GM12878 (cell line): ENCODE measurements at regions not wholly inside any gene's neighbourhood (a gene's known extent, or its start where the extent isn't known, plus 50 kb on each side); places are given as distances from the start of the nearest gene placed in this dataset.
A peak's percentile ranks its signal among the peaks of the same experiment; 100 is the strongest.

Source experiments
- EP300 ChIP-seq, 2 experiments: fragments of 150-350 bp in 1 of 2; IDR thresholded peaks; 2 replicates each; pipeline ENCODE4 v1.6.1; 2011 to 2012; ENCODE audit warnings: low read depth in 2 of 2, low read length in 2 of 2, borderline replicate concordance in 1 of 2, improper control_type of control experiment in 1 of 2, inconsistent platforms in 1 of 2; ENCODE audit not compliant: control insufficient read depth in 1 of 2
- ETV6 ChIP-seq, 2 experiments: fragments of 450-650 bp in 1 of 2; IDR thresholded peaks in 1 of 2; conservative IDR thresholded peaks in 1 of 2; 2 replicates each; pipeline ENCODE4 v1.6.1; 2014; ENCODE audit warnings: antibody characterized with exemption in 1 of 2, borderline replicate concordance in 1 of 2, low read depth in 1 of 2, mild to moderate bottlenecking in 1 of 2, moderate library complexity in 1 of 2
- HCFC1 ChIP-seq: fragments of 150-350 bp; IDR thresholded peaks from 2 replicates; pipeline ENCODE4 v1.6.1; 2014; ENCODE audit warnings: low read length
- HDGF ChIP-seq: fragments of 450-650 bp; IDR thresholded peaks from 2 replicates; pipeline ENCODE4 v1.6.1; 2016; ENCODE audit warnings: antibody characterized with exemption
- IKZF2 ChIP-seq, 2 experiments: fragments of 450-650 bp; IDR thresholded peaks; 2 replicates each; pipeline ENCODE4 v1.6.1; 2017; ENCODE audit warnings: mild to moderate bottlenecking in 2 of 2, moderate library complexity in 2 of 2
- KLF5 ChIP-seq: fragments of 450-650 bp; IDR thresholded peaks from 2 replicates; pipeline ENCODE4 v1.6.1; 2014; ENCODE audit warnings: mild to moderate bottlenecking; ENCODE audit not compliant: partially characterized antibody
- MTA2 ChIP-seq: fragments of 450-650 bp; IDR thresholded peaks from 2 replicates; pipeline ENCODE4 v1.6.1; 2016; ENCODE audit warnings: low read depth, mild to moderate bottlenecking, moderate library complexity
- MYB ChIP-seq: fragments of 150-350 bp; IDR thresholded peaks from 2 replicates; pipeline ENCODE4 v1.6.1; 2014; ENCODE audit warnings: mild to moderate bottlenecking, low read depth, low read length, borderline replicate concordance
- NFIC ChIP-seq: IDR thresholded peaks from 2 replicates; pipeline ENCODE4 v1.6.1; 2012; ENCODE audit warnings: low read depth, mild to moderate bottlenecking, inconsistent platforms, low read length, moderate library complexity
- NFXL1 ChIP-seq: fragments of 450-650 bp; IDR thresholded peaks from 2 replicates; pipeline ENCODE4 v1.6.1; 2017; ENCODE audit warnings: antibody characterized with exemption, mild to moderate bottlenecking, borderline replicate concordance
- NR2F1 ChIP-seq: fragments of 450-650 bp; conservative IDR thresholded peaks from 2 replicates; pipeline ENCODE4 v1.6.1; 2017; ENCODE audit warnings: mild to moderate bottlenecking
- PML ChIP-seq: IDR thresholded peaks from 2 replicates; pipeline ENCODE4 v1.6.1; 2012; ENCODE audit warnings: low read length, inconsistent platforms
- POU2F2 ChIP-seq: IDR thresholded peaks from 3 replicates; pipeline ENCODE4 v1.6.1; 2011; ENCODE audit warnings: low read depth, mild to moderate bottlenecking, low read length, borderline replicate concordance
- PRDM15 ChIP-seq: fragments of 450-650 bp; formaldehyde crosslinking; IDR thresholded peaks from 2 replicates; pipeline ENCODE4 v1.4.0; 2020; ENCODE audit warnings: mild to moderate bottlenecking, moderate library complexity
- RBBP5 ChIP-seq: fragments of 200-600 bp; sonication (generic); conservative IDR thresholded peaks from 2 replicates; pipeline ENCODE4 v1.6.1; 2016
- RELA ChIP-seq: fragments of 450-650 bp; IDR thresholded peaks from 2 replicates; pipeline ENCODE4 v1.8.0; 2014; ENCODE audit warnings: borderline replicate concordance; ENCODE audit not compliant: partially characterized antibody
- SMAD5 ChIP-seq: IDR thresholded peaks from 2 replicates; pipeline ENCODE4 v1.6.1; 2016; ENCODE audit warnings: antibody characterized with exemption, low read depth
- ZNF207 ChIP-seq: fragments of 450-650 bp; IDR thresholded peaks from 2 replicates; pipeline ENCODE4 v1.6.1; 2014; ENCODE audit warnings: antibody characterized with exemption, mild to moderate bottlenecking, borderline replicate concordance
- ZZZ3 ChIP-seq: IDR thresholded peaks from 2 replicates; pipeline ENCODE4 v1.6.1; 2011; ENCODE audit warnings: low read depth; ENCODE audit not compliant: control insufficient read depth, insufficient read length
- TF ChIP-seq, protein P1 (sequence below), 3 experiments: IDR thresholded peaks in 2 of 3; conservative IDR thresholded peaks in 1 of 3; 2 replicates each; pipeline ENCODE4 v1.5.1; 2011; ENCODE audit warnings: low read depth in 3 of 3, low read length in 3 of 3, mild to moderate bottlenecking in 3 of 3, control low read depth in 2 of 3, moderate library complexity in 2 of 3, inconsistent platforms in 1 of 3, mixed read lengths in 1 of 3; ENCODE audit not compliant: control insufficient read depth in 2 of 3, insufficient read depth in 1 of 3; ENCODE audit errors: extremely low read depth in 1 of 3
- TF ChIP-seq, protein P2 (sequence below): fragments of 450-650 bp; formaldehyde crosslinking; IDR thresholded peaks from 2 replicates; pipeline ENCODE4 v1.5.0; 2022; ENCODE audit warnings: mild to moderate bottlenecking, missing genetic modification characterization
- TF ChIP-seq, protein P3 (sequence below): fragments of 450-650 bp; IDR thresholded peaks from 2 replicates; pipeline ENCODE4 v1.6.1; 2017; ENCODE audit warnings: borderline replicate concordance

DNA sequence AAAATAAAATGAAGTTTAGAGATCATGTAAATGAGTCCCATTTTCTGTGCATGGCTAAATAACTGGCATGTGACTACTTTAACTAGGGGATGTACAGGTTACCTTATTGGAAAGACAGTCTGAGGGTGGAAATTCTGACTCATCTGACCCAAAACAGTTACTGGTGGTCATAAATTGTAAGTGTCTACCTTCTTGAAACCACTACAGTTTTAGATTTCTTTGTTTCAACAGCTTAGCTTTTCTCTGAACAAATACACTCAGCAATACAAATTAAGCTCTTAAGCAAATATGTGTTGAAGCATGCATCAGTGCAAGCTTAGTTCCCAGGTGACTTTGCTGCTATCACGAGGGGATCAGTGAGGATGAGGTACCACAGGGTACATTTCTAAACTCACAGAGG lies 60.7 kb upstream of the PGM2 start (continued):
- TF ChIP-seq NFXL1 (no peak), RELA (no peak), SMAD5 (no peak), NR2F1 (no peak), ZNF207 (no peak), PML (no peak), ETV6 (conservative IDR thresholded peaks at IDR 0.05 in 1 of 2, IDR thresholded peaks at IDR 0.05 in 1 of 2; ENCODE audit: borderline replicate concordance in 1 of 2, low read depth in 1 of 2) (no peak), PRDM15 (CRISPR knock-in tag) (no peak), IKZF2 (IDR thresholded peaks at IDR 0.05) (peak; percentile 26 to 44; a peak in 1 of 4 replicates), ZZZ3 (no peak), HCFC1 (no peak), RBBP5 (no peak), HDGF (no peak), POU2F2 (no peak), KLF5 (no peak), EP300 (IDR thresholded peaks at IDR 0.05; ENCODE audit: borderline replicate concordance in 1 of 2, control insufficient read depth in 1 of 2, low read depth in 2 of 2, low read length in 2 of 2) (peak; percentile 40 to 45; a peak in 1 of 4 replicates), MYB (no peak), MTA2 (peak; percentile 57; the same call in 1 of the 2 replicates), NFIC (peak; percentile 63)
- TF ChIP-seq, protein P1, sequence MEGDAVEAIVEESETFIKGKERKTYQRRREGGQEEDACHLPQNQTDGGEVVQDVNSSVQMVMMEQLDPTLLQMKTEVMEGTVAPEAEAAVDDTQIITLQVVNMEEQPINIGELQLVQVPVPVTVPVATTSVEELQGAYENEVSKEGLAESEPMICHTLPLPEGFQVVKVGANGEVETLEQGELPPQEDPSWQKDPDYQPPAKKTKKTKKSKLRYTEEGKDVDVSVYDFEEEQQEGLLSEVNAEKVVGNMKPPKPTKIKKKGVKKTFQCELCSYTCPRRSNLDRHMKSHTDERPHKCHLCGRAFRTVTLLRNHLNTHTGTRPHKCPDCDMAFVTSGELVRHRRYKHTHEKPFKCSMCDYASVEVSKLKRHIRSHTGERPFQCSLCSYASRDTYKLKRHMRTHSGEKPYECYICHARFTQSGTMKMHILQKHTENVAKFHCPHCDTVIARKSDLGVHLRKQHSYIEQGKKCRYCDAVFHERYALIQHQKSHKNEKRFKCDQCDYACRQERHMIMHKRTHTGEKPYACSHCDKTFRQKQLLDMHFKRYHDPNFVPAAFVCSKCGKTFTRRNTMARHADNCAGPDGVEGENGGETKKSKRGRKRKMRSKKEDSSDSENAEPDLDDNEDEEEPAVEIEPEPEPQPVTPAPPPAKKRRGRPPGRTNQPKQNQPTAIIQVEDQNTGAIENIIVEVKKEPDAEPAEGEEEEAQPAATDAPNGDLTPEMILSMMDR (IDR thresholded peaks at IDR 0.05 in 2 of 3, conservative IDR thresholded peaks at IDR 0.05 in 1 of 3; ENCODE audit: control insufficient read depth in 2 of 3, extremely low read depth in 1 of 3, insufficient read depth in 1 of 3, low read depth in 3 of 3, low read length in 3 of 3): no peak
- TF ChIP-seq, protein P2, sequence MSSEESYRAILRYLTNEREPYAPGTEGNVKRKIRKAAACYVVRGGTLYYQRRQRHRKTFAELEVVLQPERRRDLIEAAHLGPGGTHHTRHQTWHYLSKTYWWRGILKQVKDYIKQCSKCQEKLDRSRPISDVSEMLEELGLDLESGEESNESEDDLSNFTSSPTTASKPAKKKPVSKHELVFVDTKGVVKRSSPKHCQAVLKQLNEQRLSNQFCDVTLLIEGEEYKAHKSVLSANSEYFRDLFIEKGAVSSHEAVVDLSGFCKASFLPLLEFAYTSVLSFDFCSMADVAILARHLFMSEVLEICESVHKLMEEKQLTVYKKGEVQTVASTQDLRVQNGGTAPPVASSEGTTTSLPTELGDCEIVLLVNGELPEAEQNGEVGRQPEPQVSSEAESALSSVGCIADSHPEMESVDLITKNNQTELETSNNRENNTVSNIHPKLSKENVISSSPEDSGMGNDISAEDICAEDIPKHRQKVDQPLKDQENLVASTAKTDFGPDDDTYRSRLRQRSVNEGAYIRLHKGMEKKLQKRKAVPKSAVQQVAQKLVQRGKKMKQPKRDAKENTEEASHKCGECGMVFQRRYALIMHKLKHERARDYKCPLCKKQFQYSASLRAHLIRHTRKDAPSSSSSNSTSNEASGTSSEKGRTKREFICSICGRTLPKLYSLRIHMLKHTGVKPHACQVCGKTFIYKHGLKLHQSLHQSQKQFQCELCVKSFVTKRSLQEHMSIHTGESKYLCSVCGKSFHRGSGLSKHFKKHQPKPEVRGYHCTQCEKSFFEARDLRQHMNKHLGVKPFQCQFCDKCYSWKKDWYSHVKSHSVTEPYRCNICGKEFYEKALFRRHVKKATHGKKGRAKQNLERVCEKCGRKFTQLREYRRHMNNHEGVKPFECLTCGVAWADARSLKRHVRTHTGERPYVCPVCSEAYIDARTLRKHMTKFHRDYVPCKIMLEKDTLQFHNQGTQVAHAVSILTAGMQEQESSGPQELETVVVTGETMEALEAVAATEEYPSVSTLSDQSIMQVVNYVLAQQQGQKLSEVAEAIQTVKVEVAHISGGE (CRISPR knock-in tag): no peak
- TF ChIP-seq, protein P3, sequence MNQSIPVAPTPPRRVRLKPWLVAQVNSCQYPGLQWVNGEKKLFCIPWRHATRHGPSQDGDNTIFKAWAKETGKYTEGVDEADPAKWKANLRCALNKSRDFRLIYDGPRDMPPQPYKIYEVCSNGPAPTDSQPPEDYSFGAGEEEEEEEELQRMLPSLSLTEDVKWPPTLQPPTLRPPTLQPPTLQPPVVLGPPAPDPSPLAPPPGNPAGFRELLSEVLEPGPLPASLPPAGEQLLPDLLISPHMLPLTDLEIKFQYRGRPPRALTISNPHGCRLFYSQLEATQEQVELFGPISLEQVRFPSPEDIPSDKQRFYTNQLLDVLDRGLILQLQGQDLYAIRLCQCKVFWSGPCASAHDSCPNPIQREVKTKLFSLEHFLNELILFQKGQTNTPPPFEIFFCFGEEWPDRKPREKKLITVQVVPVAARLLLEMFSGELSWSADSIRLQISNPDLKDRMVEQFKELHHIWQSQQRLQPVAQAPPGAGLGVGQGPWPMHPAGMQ: no peak
